ENCODE measurements at regions not wholly inside any gene's neighbourhood (a gene's known extent, or its start where the extent isn't known, plus 50 kb on each side); places are given as distances from the start of the nearest gene placed in this dataset.

- ATAC-seq (replicated peaks in 6 of 8), result peak in 3 of 8 experiments; percentile 46 to 96 (median 64)
Observed at GRCh38 chr16:14369734-14370598, 260.1 kb downstream of the PARN start.

DNA sequence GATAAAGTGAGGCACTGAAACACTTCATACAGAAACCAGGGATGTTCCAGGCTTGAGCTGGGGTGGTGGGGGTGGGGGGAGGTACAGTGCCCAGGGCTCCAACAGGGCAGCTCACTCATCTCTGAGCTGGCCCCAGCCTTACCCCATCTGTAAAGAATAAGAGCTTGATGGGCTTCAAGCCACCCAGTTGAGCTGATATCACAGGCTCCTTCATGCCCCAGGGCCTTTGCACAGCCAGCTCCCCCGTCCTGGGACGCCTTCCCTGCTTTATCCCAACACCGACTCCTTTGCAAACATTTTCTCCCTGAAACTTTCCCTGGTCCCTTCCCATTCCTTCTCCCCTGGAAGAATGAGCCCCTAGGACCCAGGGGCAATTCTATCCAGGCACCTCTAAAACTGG lies 261.7 kb downstream of the PARN start:
- no peak for ATAC-seq (replicated peaks in 6 of 8)
- Histone ChIP-seq H3K4me3 (no peak overlapping the region), H3K27ac (no peak overlapping the region), H3K4me1 (replicated peaks in 1 of 2) (no peaks in the 10 kb centered on the region)
- WGBS, 10 experiments, result 40 to 100% (median 100%) methylated on average over 1 to 3 of the region's 3 CpGs; no CpG with 5 or more reads in 7 of the 10 experiments
- in situ Hi-C loops (cut with MboI; ENCODE audit: low pct_unique_long_range_greater_than_20kb in 2 of 9, low sequenced_read_pairs in 9 of 9, unreplicated experiment in 9 of 9), result no loop called here

More at GRCh38 chr16:14369734-14370598, 260.1 kb downstream of the PARN start:
- in situ Hi-C loops (cut with MboI; ENCODE audit: low pct_unique_long_range_greater_than_20kb in 2 of 9, low sequenced_read_pairs in 9 of 9, unreplicated experiment in 9 of 9), result no loop called here
- Histone ChIP-seq H3K4me1 (replicated peaks in 1 of 2) (no peaks in the 10 kb centered on the region), H3K27ac (no peak overlapping the region), H3K4me3 (no peak overlapping the region)
- WGBS, 10 experiments, result 0 to 100% (median 85%) methylated on average over 1 to 11 of the region's 26 CpGs; no CpG with 5 or more reads in 2 of the 10 experiments

DNA sequence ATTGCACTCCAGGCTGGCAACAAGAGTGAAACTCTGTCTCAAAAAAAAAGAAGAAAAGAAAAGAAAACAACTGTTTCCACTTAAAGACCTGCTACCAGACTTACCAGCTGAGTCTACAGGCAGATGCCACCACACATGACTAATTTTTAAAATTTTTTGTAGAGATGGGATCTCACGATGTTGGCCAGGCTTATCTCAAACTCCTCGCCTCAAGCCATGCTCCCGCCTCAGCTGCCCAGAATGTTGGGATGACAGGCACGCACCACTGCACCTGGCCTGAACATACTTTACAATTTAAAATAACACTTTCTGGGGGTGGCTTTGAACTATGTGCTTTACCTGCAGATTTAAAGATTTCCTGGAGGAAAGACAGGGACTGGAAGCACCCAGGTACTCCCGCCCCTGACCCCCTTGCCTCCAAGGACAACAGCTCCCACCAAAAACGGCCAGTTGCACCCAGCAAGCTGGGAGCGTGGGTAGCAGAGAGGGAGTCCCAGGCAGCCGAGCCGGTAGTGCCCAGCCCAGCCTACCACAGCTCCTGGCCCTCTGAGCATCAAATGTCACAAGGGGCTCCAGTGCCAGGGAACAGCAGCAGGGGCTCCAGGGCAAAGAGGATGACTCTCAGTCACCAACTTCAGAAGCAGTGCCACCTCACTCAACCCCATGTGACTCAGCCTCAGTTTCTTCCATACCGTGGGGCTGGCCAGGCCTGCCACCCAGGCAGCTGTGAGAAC lies 262.9 kb downstream of the PARN start:
- in situ Hi-C loops (cut with MboI; ENCODE audit: low pct_unique_long_range_greater_than_20kb in 2 of 9, low sequenced_read_pairs in 9 of 9, unreplicated experiment in 9 of 9), result no loop called here
- ATAC-seq (replicated peaks in 6 of 8), result no peak
- 60 to 100% (median 82%) methylated on average over 1 to 10 of the region's 10 CpGs; no CpG with 5 or more reads in 3 of the 10 experiments for WGBS, 10 experiments
- no peaks in the 10 kb centered on the region for H3K4me1 ChIP-seq (replicated peaks in 1 of 2)
- no peak overlapping the region for H3K27ac ChIP-seq
- H3K4me3 ChIP-seq, result no peak overlapping the region

- WGBS, 10 experiments, result 60 to 100% (median 94%) methylated on average over 1 to 4 of the region's 7 CpGs
- Histone ChIP-seq H3K27ac (no peak overlapping the region), H3K4me1 (replicated peaks in 1 of 2) (no peaks in the 10 kb centered on the region), H3K4me3 (no peak overlapping the region)
- in situ Hi-C loops (cut with MboI; ENCODE audit: low pct_unique_long_range_greater_than_20kb in 2 of 9, low sequenced_read_pairs in 9 of 9, unreplicated experiment in 9 of 9), result no loop called here
- ATAC-seq (replicated peaks in 6 of 8), result no peak
Observed at GRCh38 chr16:14366447-14366846, 263.6 kb downstream of the PARN start.

- H3K4me1 ChIP-seq (replicated peaks in 1 of 2), result no peaks in the 10 kb centered on the region
- 80 to 100% (median 98%) methylated on average over 1 to 9 of the region's 13 CpGs for WGBS, 10 experiments
- ATAC-seq (replicated peaks in 6 of 8), result no peak
- H3K27ac ChIP-seq, result no peak overlapping the region
- no peak overlapping the region for H3K4me3 ChIP-seq
- in situ Hi-C loops (cut with MboI; ENCODE audit: low pct_unique_long_range_greater_than_20kb in 2 of 9, low sequenced_read_pairs in 9 of 9, unreplicated experiment in 9 of 9), result no loop called here
Observed at GRCh38 chr16:14365200-14365851, 264.7 kb downstream of the PARN start.

DNA sequence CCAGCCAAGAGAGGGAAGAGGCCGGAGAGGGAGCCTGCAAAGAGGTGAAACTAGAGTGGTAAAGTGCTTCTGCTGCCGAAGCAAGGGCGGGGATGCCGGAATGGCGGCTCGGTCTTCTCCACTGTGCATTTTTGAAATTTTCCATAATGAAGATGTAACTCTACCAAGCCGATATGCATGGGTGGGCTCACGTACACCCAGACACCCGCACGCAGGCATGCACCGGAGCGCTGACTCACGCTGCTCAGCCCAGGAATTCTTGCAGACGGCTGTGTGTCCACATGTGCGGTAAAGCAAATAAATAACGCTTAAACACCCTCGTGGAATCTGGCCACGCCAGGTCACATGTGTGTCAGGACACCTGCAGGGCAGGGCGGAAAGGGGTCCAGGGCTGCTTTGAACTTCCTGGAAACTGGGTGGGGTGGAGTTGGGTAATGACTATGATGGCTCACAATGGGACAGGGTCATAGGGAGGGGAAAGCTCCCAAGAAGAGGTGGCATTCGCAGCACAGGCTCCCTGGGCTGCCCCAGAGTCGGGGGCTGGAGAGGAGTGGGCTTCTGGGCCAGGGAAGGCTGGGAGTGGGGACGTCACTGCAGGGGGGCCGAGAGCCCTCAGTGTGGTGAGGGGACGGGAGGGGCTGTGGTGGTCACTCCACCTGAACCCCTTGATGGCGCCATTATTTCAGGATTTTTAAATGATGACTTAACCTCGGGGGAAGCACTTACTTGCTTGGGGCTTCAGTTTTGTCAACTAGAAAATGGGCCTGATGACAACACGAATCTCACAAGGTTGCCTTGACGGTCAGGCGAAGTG lies 265.5 kb downstream of the PARN start:
- Histone ChIP-seq H3K4me1 (replicated peaks in 1 of 2) (no peaks in the 10 kb centered on the region), H3K4me3 (no peak overlapping the region), H3K27ac (no peak overlapping the region)
- in situ Hi-C loops (cut with MboI; ENCODE audit: low pct_unique_long_range_greater_than_20kb in 2 of 9, low sequenced_read_pairs in 9 of 9, unreplicated experiment in 9 of 9), result no loop called here
- 16 to 100% (median 92%) methylated on average over 2 to 20 of the region's 29 CpGs; no CpG with 5 or more reads in 4 of the 10 experiments for WGBS, 10 experiments
- peak; percentile 26 to 96 (median 55) for ATAC-seq (replicated peaks in 6 of 8)

DNA sequence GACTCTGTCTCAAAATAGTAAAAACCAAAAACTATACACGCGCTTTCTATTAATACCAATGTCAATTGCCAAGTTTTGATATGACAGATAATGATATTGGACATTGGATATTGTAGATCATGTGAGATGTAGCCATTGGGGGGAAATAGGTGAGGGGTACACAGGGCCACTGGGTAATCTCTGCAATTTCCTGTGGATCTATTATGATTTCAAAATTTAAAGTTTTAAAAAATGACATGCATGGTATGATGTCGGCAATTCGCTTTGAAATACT lies 266.0 kb downstream of the PARN start:
- Histone ChIP-seq H3K27ac (no peak overlapping the region), H3K4me1 (replicated peaks in 1 of 2) (no peaks in the 10 kb centered on the region), H3K4me3 (no peak overlapping the region)
- in situ Hi-C loops (cut with MboI; ENCODE audit: low pct_unique_long_range_greater_than_20kb in 2 of 9, low sequenced_read_pairs in 9 of 9, unreplicated experiment in 9 of 9), result no loop called here
- WGBS, 10 experiments, result 0 to 100% (median 51%) methylated on average over 1 to 4 of the region's 4 CpGs; no CpG with 5 or more reads in 2 of the 10 experiments
- no peak for ATAC-seq (replicated peaks in 6 of 8)

DNA sequence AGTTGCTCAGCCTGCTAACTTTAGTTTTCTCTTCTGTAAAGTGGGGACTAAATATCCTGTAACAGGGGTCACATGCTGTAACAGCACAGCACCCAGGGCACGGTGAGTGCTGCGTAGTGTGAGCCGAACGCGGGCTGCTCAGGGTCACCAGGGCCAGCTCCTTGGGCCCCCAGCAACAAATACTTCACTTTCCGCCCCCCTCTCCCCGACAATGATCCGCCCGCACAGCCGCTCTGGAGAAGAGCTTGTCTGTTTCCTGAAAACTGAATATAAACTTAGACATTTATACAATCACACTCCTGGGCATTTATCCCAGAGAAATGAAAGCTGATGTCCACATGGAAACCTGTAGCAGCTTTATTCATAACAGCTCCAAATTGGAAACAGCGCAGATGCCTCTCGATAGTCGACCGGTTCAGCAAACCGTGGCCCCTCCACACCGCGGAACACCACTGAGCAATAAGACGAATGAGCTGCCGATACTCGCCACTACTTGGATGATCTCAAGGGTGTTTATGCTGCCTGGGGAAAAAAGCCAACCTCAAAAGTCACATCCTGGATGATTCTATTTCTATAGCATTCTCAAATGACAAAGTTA lies 267.2 kb downstream of the PARN start:
- H3K27ac ChIP-seq, result no peak overlapping the region
- 14 to 95% (median 72%) methylated on average over 4 to 14 of the region's 20 CpGs; no CpG with 5 or more reads in 4 of the 10 experiments for WGBS, 10 experiments
- no peak overlapping the region for H3K4me3 ChIP-seq
- in situ Hi-C loops (cut with MboI; ENCODE audit: low pct_unique_long_range_greater_than_20kb in 2 of 9, low sequenced_read_pairs in 9 of 9, unreplicated experiment in 9 of 9), result no loop called here
- no peak for ATAC-seq (replicated peaks in 6 of 8)
- H3K4me1 ChIP-seq (replicated peaks in 1 of 2), result no peaks in the 10 kb centered on the region

DNA sequence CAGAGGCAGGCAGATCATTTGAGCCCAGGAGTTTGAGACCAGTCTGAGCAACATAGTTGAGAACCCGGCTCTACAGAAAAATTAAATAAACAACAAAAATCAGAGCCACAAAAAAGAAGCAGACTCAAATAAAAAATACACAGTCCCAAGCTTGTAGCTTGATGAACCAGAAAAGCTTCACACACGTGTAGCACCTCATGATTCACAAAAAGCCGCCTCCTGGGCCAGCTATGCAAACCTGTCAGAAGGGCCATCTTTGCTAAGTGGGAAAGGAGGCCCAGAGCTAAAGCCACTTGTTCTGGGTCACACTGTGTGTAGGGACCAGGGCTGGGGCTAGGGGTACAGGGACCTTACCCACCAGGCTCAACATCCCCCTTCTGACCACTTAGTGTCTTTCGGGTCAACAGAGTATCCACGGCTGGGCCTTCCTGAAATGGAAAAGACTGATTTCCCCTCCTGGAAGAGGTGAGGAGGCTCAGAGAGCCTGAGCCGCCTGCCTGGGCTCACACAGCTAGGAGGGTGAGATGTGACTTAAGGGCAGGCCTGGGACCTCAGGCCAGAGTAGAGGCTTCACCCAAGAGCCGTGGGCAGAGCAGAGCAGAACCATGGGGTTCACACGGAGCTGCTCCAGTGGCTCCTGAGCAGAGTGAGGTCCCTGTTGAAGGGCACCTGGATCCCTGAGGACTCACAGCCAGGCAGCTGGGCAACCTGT lies 269.6 kb downstream of the PARN start:
- Histone ChIP-seq H3K4me3 (no peak overlapping the region), H3K27ac (no peak overlapping the region), H3K4me1 (replicated peaks in 1 of 2) (no peaks in the 10 kb centered on the region)
- ATAC-seq (replicated peaks in 6 of 8), result no peak
- 83 to 100% (median 89%) methylated on average over 1 to 5 of the region's 8 CpGs; no CpG with 5 or more reads in 3 of the 10 experiments for WGBS, 10 experiments
- in situ Hi-C loops (cut with MboI; ENCODE audit: low pct_unique_long_range_greater_than_20kb in 2 of 9, low sequenced_read_pairs in 9 of 9, unreplicated experiment in 9 of 9), result no loop called here

GRCh38 chr16:14358697-14359305 lies 271.3 kb downstream of the PARN start:
- no peak overlapping the region for H3K4me3 ChIP-seq
- 0 to 83% (median 70%) methylated on average over 1 to 2 of the region's 4 CpGs; no CpG with 5 or more reads in 3 of the 10 experiments for WGBS, 10 experiments
- no peak for ATAC-seq (replicated peaks in 6 of 8)
- in situ Hi-C loops (cut with MboI; ENCODE audit: low pct_unique_long_range_greater_than_20kb in 2 of 9, low sequenced_read_pairs in 9 of 9, unreplicated experiment in 9 of 9), result no loop called here
- no peaks in the 10 kb centered on the region for H3K4me1 ChIP-seq (replicated peaks in 1 of 2)
- H3K27ac ChIP-seq, result no peak overlapping the region

DNA sequence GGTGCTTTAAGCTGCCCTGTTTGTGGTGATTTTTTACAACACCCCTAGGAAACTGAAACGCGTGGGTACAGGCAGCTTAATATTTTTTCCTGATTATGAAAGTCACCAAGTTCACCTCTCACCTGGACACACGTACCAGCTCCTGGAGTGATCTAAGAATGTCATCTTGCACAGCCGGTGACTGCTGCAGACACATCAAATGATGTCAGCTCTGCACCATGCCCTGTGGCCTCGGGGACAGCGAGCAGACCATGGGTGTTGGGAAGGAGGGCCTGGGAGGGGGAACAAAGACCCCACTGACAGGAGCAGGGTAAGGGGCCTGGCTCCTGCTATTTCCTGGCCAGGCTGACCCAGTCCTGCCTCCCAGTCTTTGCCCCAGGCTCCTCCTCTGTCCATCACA lies 272.7 kb downstream of the PARN start:
- ATAC-seq (replicated peaks in 6 of 8), result peak in 2 of 8 experiments; percentile 31 to 43
- Histone ChIP-seq H3K4me3 (no peak overlapping the region), H3K27ac (no peak overlapping the region), H3K4me1 (replicated peaks in 1 of 2) (no peaks in the 10 kb centered on the region)
- in situ Hi-C loops (cut with MboI; ENCODE audit: low pct_unique_long_range_greater_than_20kb in 2 of 9, low sequenced_read_pairs in 9 of 9, unreplicated experiment in 9 of 9), result no loop called here
- WGBS, 10 experiments, result 57 to 100% (median 91%) methylated on average over 1 to 4 of the region's 6 CpGs; no CpG with 5 or more reads in 4 of the 10 experiments

All from motor neuron (in vitro differentiated cells).